Loucy (cell line): ENCODE measurements at regions not wholly inside any gene's neighbourhood (a gene's known extent, or its start where the extent isn't known, plus 50 kb on each side); places are given as distances from the start of the nearest gene placed in this dataset.

Source experiments
- CTCF ChIP-seq: fragments of 200-600 bp; sonication (generic); conservative IDR thresholded peaks from 2 replicates; pipeline ENCODE4 v1.5.1; 2014; ENCODE audit warnings: mild to moderate bottlenecking, antibody characterized with exemption, low read length
- EZH2phosphoT487 ChIP-seq: fragments of 200-600 bp; IDR thresholded peaks from 2 replicates; pipeline ENCODE4 v1.6.1; 2018; ENCODE audit warnings: antibody characterized with exemption, mild to moderate bottlenecking, moderate library complexity, borderline replicate concordance

GRCh38 chr7:115850774-115851173 is 179.8 kb downstream of the TFEC start:
- no peak for TF ChIP-seq CTCF
- TF ChIP-seq EZH2phosphoT487: no peak
